Thyroid gland (tissue), 4 donors: ENCODE measurements at regions not wholly inside any gene's neighbourhood (a gene's known extent, or its start where the extent isn't known, plus 50 kb on each side); places are given as distances from the start of the nearest gene placed in this dataset.

Source experiments
- POLR2A ChIP-seq, 2 donors: fragments of 450-650 bp; IDR thresholded peaks; one replicate each; pipeline ENCODE4 v1.6.1; 2017; ENCODE audit warnings: antibody characterized with exemption in 2 of 2, mild to moderate bottlenecking in 2 of 2, moderate library complexity in 1 of 2
- TF ChIP-seq, protein P1 (sequence below), 6 experiments: fragments of 200-600 bp in 3 of 6; fragments of 450-650 bp in 3 of 6; sonication (generic) in 3 of 6; IDR thresholded peaks; one replicate each; pipeline ENCODE4 v1.5.1; 2016 to 2019; ENCODE audit warnings: antibody characterized with exemption in 6 of 6, mild to moderate bottlenecking in 2 of 6, inconsistent platforms in 1 of 6, moderate library complexity in 1 of 6

DNA sequence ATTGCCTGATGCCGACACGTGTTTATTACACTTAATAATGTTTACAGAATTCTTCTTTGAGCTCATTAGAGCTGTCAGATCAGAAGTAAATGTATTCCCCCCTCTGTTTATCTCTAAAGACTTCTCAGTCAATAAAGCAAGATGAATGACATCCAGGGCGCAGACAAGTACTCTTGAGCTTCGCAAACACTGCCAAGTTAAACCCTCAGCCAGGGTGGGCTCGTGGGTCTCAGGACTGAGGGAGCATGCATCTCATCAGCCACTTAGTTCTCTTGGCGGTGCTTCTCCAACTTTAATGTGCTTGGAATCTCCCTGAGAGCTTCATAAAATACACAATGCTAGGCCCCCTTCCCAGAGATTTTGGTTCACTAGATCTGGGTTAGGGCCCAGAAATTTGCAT lies 333.9 kb upstream of the THRB start:
- TF ChIP-seq, protein P1, sequence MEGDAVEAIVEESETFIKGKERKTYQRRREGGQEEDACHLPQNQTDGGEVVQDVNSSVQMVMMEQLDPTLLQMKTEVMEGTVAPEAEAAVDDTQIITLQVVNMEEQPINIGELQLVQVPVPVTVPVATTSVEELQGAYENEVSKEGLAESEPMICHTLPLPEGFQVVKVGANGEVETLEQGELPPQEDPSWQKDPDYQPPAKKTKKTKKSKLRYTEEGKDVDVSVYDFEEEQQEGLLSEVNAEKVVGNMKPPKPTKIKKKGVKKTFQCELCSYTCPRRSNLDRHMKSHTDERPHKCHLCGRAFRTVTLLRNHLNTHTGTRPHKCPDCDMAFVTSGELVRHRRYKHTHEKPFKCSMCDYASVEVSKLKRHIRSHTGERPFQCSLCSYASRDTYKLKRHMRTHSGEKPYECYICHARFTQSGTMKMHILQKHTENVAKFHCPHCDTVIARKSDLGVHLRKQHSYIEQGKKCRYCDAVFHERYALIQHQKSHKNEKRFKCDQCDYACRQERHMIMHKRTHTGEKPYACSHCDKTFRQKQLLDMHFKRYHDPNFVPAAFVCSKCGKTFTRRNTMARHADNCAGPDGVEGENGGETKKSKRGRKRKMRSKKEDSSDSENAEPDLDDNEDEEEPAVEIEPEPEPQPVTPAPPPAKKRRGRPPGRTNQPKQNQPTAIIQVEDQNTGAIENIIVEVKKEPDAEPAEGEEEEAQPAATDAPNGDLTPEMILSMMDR (IDR thresholded peaks at IDR 0.05): no peak
- no peak for TF ChIP-seq POLR2A (IDR thresholded peaks at IDR 0.05)
